Activated CD4-positive, alpha-beta T cell treated with anti-CD3 and anti-CD28 coated beads for 4 hours (primary cell): ENCODE measurements at regions not wholly inside any gene's neighbourhood (a gene's known extent, or its start where the extent isn't known, plus 50 kb on each side); places are given as distances from the start of the nearest gene placed in this dataset.
"Not testable (repeated sequence)": the region's sequence is repeated elsewhere in the genome, so short reads cannot be mapped to it uniquely, and the experiment has no call there.

Experiments
- DNase-seq, 2 donors: peaks; one replicate each; pipeline ENCODE4 v3.0.0-alpha.2; 2020

- not testable (repeated sequence) for DNase-seq
These were observed 52.6 kb upstream of the KIF26B start for GRCh38 chr1:245102149-245102548.

GRCh38 chr1:245099401-245099800 is 55.4 kb upstream of the KIF26B start:
- no peak for DNase-seq

- no peak for DNase-seq
These were observed 55.9 kb upstream of the KIF26B start for GRCh38 chr1:245098924-245099323.

- no peak for DNase-seq
These were observed 58.3 kb upstream of the KIF26B start for GRCh38 chr1:245096311-245097066.

GRCh38 chr1:245095903-245096302 is 58.9 kb upstream of the KIF26B start:
- no peak for DNase-seq

GRCh38 chr1:245094954-245095353 is 59.8 kb upstream of the KIF26B start:
- no peak for DNase-seq

- no peak for DNase-seq
These were observed 60.7 kb upstream of the KIF26B start for GRCh38 chr1:245094092-245094491.

GRCh38 chr1:245092638-245092976 is 62.2 kb upstream of the KIF26B start:
- no peak for DNase-seq

GRCh38 chr1:245091818-245092637 is 62.8 kb upstream of the KIF26B start:
- no peak for DNase-seq

- DNase-seq: no peak
These were observed 63.6 kb upstream of the KIF26B start for GRCh38 chr1:245091171-245091621.

GRCh38 chr1:245090491-245091090 is 64.2 kb upstream of the KIF26B start:
- no peak for DNase-seq

GRCh38 chr1:245087723-245088122 is 67.1 kb upstream of the KIF26B start:
- no peak for DNase-seq

- no peak for DNase-seq
These were observed 68.3 kb upstream of the KIF26B start for GRCh38 chr1:245086389-245086969.

GRCh38 chr1:245085508-245086095 is 69.2 kb upstream of the KIF26B start:
- DNase-seq: no peak

- DNase-seq: no peak
These were observed 70.2 kb upstream of the KIF26B start for GRCh38 chr1:245084551-245084950.

GRCh38 chr1:245079021-245079609 is 75.7 kb upstream of the KIF26B start:
- no peak for DNase-seq

GRCh38 chr1:245074898-245075297 is 79.9 kb upstream of the KIF26B start:
- no peak for DNase-seq

GRCh38 chr1:245074232-245074747 is 80.5 kb upstream of the KIF26B start:
- no peak for DNase-seq

- no peak for DNase-seq
These were observed 83.8 kb upstream of the KIF26B start for GRCh38 chr1:245070836-245071615.

GRCh38 chr1:245067257-245067656 is 87.5 kb upstream of the KIF26B start:
- no peak for DNase-seq

GRCh38 chr1:245062741-245063305 is 92.0 kb upstream of the KIF26B start:
- no peak for DNase-seq
